OCI-LY3 (cell line): ENCODE measurements at regions not wholly inside any gene's neighbourhood (a gene's known extent, or its start where the extent isn't known, plus 50 kb on each side); places are given as distances from the start of the nearest gene placed in this dataset.
"Not testable (repeated sequence)": the region's sequence is repeated elsewhere in the genome, so short reads cannot be mapped to it uniquely, and the experiment has no call there.

ENCODE experiments used
- H2AFZ ChIP-seq: fragments of 200-600, 300-600 bp; shearing (Covaris generic); 2 replicates; pipeline ENCODE4 v1.6.0; 2014; ENCODE audit warnings: antibody characterized with exemption, low read depth, low read length
- H3K27ac ChIP-seq: fragments of 200-600, 300-600 bp; sonication (generic); 2 replicates; pipeline ENCODE4 v1.5.1; 2014; ENCODE audit warnings: mild to moderate bottlenecking, low read length, moderate library complexity, mixed read lengths
- H3K27me3 ChIP-seq: fragments of 200-600, 300-600 bp; sonication (generic); 2 replicates; pipeline ENCODE4 v1.6.1; 2014; ENCODE audit warnings: low read depth, low read length, mixed read lengths
- H3K36me3 ChIP-seq: fragments of 200-600, 300-600 bp; sonication (generic); replicated peaks from 2 replicates; pipeline ENCODE3; 2014; ENCODE audit warnings: low read depth, low read length, mixed read lengths
- H3K4me1 ChIP-seq: fragments of 300-600, 200-600 bp; sonication (generic); 2 replicates; pipeline ENCODE4 v1.6.1; 2014; ENCODE audit warnings: low read length, mixed read lengths
- H3K4me2 ChIP-seq: fragments of 200-600, 300-600 bp; sonication (generic); 2 replicates; pipeline ENCODE4 v1.6.1; 2014; ENCODE audit warnings: low read length, mixed read lengths
- H3K4me3 ChIP-seq: fragments of 300-600, 200-600 bp; sonication (generic); 2 replicates; pipeline ENCODE4 v1.5.1; 2014; ENCODE audit warnings: antibody characterized with exemption, mild to moderate bottlenecking, low read length, moderate library complexity
- H3K79me2 ChIP-seq: fragments of 300-600, 200-600 bp; shearing (Covaris generic); 2 replicates; pipeline ENCODE4 v1.6.1; 2014; ENCODE audit warnings: mild to moderate bottlenecking, low read length, mixed read lengths
- H3K9ac ChIP-seq: fragments of 300-600, 200-600 bp; shearing (Covaris generic); 2 replicates; pipeline ENCODE4 v1.6.0; 2014; ENCODE audit warnings: mild to moderate bottlenecking, low read length, moderate library complexity
- H3K9me3 ChIP-seq: fragments of 200-600, 300-600 bp; shearing (Covaris generic); 2 replicates; pipeline ENCODE4 v1.6.1; 2014; ENCODE audit warnings: low read length, mixed read lengths; ENCODE audit not compliant: insufficient read depth
- H4K20me1 ChIP-seq: fragments of 200-600, 300-600 bp; sonication (generic); 2 replicates; pipeline ENCODE4 v1.6.1; 2016; ENCODE audit warnings: low read length, mixed read lengths; ENCODE audit not compliant: insufficient read depth
- CTCF ChIP-seq: fragments of 200-600, 300-600 bp; sonication (generic); IDR thresholded peaks from 2 replicates; pipeline ENCODE4 v1.5.1; 2014; ENCODE audit warnings: antibody characterized with exemption, low read length, low read depth
- EZH2phosphoT487 ChIP-seq: fragments of 200-600 bp; shearing (Covaris generic); IDR thresholded peaks from 2 replicates; pipeline ENCODE4 v1.6.1; 2018; ENCODE audit warnings: antibody characterized with exemption, mixed run types, low read depth

DNA sequence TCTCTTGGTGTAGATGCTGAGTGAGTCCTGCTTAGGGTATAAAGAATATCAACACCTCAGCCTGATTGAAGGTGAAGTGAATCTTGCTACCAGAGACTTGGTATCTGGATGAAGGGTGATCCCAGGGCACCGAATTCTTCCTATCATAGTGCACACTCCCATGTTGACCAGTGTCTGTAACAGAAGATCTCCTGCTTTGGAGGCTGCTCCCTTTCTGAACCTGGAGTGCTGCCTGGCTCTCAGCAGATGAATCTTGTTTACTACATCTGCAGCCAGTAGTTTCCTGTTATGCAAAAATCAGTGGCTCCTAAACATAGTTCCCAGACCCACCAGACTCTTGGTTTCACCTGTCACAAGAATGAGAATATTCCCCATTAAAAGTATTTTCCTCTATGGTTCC lies 191.7 kb upstream of the GK2 start:
- no peaks in the 10 kb centered on the region for H3K79me2 ChIP-seq
- H3K9me3 ChIP-seq, result no peaks in the 10 kb centered on the region
- no peaks in the 10 kb centered on the region for H3K36me3 ChIP-seq
- no peak overlapping the region for H2AFZ ChIP-seq
- no peak overlapping the region for H3K9ac ChIP-seq
- H3K27ac ChIP-seq, result no peak overlapping the region
- H3K4me3 ChIP-seq, result no peak overlapping the region
- TF ChIP-seq EZH2phosphoT487 (no peak), CTCF (no peak)
- H4K20me1 ChIP-seq, result no peaks in the 10 kb centered on the region
- no peaks in the 10 kb centered on the region for H3K27me3 ChIP-seq
- no peak overlapping the region for H3K4me2 ChIP-seq
- H3K4me1 ChIP-seq, result peaks cover 13% of the 10 kb centered on the region

DNA sequence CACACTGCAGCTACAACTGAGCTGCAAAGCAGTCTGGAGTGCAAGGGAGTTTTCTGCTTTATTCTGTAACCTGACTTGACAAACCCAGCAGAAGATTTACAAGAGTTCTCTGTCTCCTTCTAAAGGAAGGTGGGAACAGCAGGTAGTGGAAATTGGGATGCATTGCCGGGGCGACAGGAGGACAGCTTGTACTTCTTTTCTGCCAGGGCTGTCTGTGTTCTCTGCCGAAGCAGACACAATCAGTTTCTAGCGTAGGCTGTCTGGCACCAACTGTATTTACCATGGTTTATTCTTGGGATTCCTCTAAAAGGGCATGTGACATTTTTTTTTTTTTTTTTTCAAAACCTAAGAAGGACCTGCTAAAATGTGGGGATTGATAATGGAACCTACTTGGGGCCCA lies 190.8 kb upstream of the GK2 start:
- no peaks in the 10 kb centered on the region for H3K9me3 ChIP-seq
- H3K79me2 ChIP-seq, result no peaks in the 10 kb centered on the region
- TF ChIP-seq CTCF (no peak), EZH2phosphoT487 (no peak)
- no peak overlapping the region for H3K27ac ChIP-seq
- peaks cover 6% of the 10 kb centered on the region for H3K4me1 ChIP-seq
- no peaks in the 10 kb centered on the region for H3K27me3 ChIP-seq
- no peak overlapping the region for H3K9ac ChIP-seq
- H3K4me2 ChIP-seq, result no peak overlapping the region
- no peaks in the 10 kb centered on the region for H3K36me3 ChIP-seq
- no peaks in the 10 kb centered on the region for H4K20me1 ChIP-seq
- no peak overlapping the region for H2AFZ ChIP-seq
- no peak overlapping the region for H3K4me3 ChIP-seq

DNA sequence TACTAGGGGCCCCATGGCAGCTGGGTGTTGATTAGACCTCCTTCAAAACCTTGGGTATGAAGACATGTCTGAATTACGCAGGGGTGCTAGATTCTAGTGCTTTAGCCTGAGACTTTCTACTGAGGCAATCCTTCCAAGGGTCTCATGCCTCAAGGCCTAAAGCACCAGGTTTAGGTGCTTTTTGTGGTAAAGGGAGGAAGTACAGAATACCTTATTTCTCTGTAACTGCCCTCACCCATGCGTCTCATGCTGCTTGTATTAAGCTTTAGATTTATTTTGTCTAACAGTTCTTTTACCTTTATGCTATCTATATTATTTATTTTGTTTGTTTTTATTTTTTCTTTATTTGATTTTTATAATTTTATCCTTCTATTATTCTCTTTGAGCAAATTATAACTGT lies 190.2 kb upstream of the GK2 start:
- H2AFZ ChIP-seq, result no peak overlapping the region

DNA sequence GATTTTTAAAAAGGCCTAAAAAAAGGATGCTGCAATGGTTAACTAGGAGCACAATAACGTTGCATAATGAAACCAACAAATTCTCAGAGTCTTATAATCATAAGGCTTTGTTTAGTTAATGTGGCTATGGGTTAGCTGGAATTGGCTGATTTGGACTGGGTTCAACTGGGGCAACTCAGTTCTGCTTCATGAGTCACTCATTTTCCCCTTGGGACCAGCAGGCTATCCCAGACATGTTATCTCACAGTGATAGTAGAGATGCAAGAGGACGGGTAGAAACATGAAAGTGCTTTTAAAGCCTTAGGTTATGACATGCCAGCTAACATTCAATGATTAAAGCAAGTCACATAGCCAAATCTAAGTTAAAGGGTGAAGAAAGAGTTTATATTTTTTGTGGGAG lies 189.2 kb upstream of the GK2 start:
- no peaks in the 10 kb centered on the region for H3K79me2 ChIP-seq
- no peak overlapping the region for H3K4me3 ChIP-seq
- TF ChIP-seq EZH2phosphoT487, result no peak
- no peak for TF ChIP-seq CTCF
- no peak overlapping the region for H3K9ac ChIP-seq
- no peak overlapping the region for H2AFZ ChIP-seq
- no peaks in the 10 kb centered on the region for H4K20me1 ChIP-seq
- H3K4me1 ChIP-seq, result no peaks in the 10 kb centered on the region
- H3K36me3 ChIP-seq, result no peaks in the 10 kb centered on the region
- no peaks in the 10 kb centered on the region for H3K27me3 ChIP-seq
- H3K4me2 ChIP-seq, result no peak overlapping the region
- no peaks in the 10 kb centered on the region for H3K9me3 ChIP-seq
- H3K27ac ChIP-seq, result no peak overlapping the region

More for the DNA sequence above, 190.2 kb upstream of the GK2 start:
- TF ChIP-seq EZH2phosphoT487 (no peak), CTCF (no peak)
- H3K27me3 ChIP-seq, result no peaks in the 10 kb centered on the region
- no peak overlapping the region for H3K4me2 ChIP-seq
- H3K79me2 ChIP-seq, result no peaks in the 10 kb centered on the region
- H3K36me3 ChIP-seq, result no peaks in the 10 kb centered on the region
- no peaks in the 10 kb centered on the region for H4K20me1 ChIP-seq
- H3K9me3 ChIP-seq, result no peaks in the 10 kb centered on the region
- H3K9ac ChIP-seq, result no peak overlapping the region
- no peak overlapping the region for H3K4me3 ChIP-seq
- no peak overlapping the region for H3K27ac ChIP-seq
- peaks cover under 1% of the 10 kb centered on the region; the same call in 1 of the 2 replicates for H3K4me1 ChIP-seq

DNA sequence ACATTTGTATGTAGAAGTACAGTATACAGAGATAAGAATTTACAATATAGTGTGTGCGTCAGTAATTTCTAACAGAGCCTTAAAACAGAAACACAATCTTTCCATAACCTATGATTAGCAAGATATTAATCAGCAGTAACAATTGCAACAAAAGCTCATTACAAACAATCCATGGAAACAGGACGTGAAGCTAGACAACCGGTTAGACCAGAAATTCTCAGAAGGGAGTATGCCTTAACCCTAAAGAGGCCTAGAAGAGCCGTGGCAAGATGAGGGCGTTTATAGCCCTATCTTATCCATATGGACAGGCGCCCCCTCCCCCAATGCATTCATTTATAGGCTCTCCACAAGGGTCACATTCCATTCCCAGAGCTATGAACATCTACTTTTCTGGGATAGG lies 184.2 kb upstream of the GK2 start:
- not testable (repeated sequence) for H3K9me3 ChIP-seq, H3K4me2 ChIP-seq, H4K20me1 ChIP-seq, H3K27me3 ChIP-seq, H3K27ac ChIP-seq, H3K79me2 ChIP-seq, H3K4me3 ChIP-seq, H2AFZ ChIP-seq, H3K4me1 ChIP-seq, H3K36me3 ChIP-seq, H3K9ac ChIP-seq
